HCT116 (cell line): ENCODE measurements at regions not wholly inside any gene's neighbourhood (a gene's known extent, or its start where the extent isn't known, plus 50 kb on each side); places are given as distances from the start of the nearest gene placed in this dataset.

ENCODE experiments used
- ATAC-seq: fragments of 200-7000 bp; cut with Tn5 transposase; 2 replicates; pipeline ENCODE4 v1.9.1; 2020; ENCODE audit warnings: mild to moderate bottlenecking, moderate library complexity
- BruUV-seq: library from RNA; stranded (reverse); fragments of 400-500 nt; replicated peaks from 2 replicates; lab custom pipeline; 2021; lab: Mats Ljungman, UMichigan
- CTCF ChIA-PET: fragments of 300-600 bp; sonication (Branson Sonifier 250); formaldehyde crosslinking; loops from one replicate; lab custom pipeline; 2021; ENCODE audit warnings: antibody characterized with exemption; lab: Charles Lee
- POLR2A ChIA-PET: fragments of 300-600, 350-600 bp; sonication (Branson Sonifier 250); formaldehyde crosslinking; loops from one replicate; lab custom pipeline; 2021; ENCODE audit warnings: antibody characterized with exemption; lab: Charles Lee
- RAD21 ChIA-PET, 2 experiments: fragments of 300-600 bp; sonication (Branson Sonifier 250); formaldehyde crosslinking; loops; one replicate each; lab custom pipeline; 2023; ENCODE audit warnings: low total read pairs in 2 of 2; ENCODE audit not compliant: uncharacterized antibody in 2 of 2, unreplicated experiment in 2 of 2, low non-redundant PET in 1 of 2; lab: Charles Lee
- DNase-seq: peaks from one replicate; pipeline ENCODE4 v3.0.0-alpha.2; 2010; ENCODE audit warnings: low read depth, low spot score
- H2AFZ ChIP-seq: fragments of 200-600 bp; shearing (Covaris generic), sonication (generic); 2 replicates; pipeline ENCODE4 v1.6.1; 2017; ENCODE audit warnings: low read depth, mixed run types, mixed read lengths, antibody characterized with exemption, low read length; ENCODE audit not compliant: poor library complexity, severe bottlenecking
- H3K27ac ChIP-seq: 2 replicates; pipeline ENCODE4 v1.5.1; 2012; ENCODE audit warnings: low read depth, low read length
- H3K27me3 ChIP-seq: fragments of 200-600 bp; sonication (generic); 2 replicates; pipeline ENCODE4 v1.6.1; 2016; ENCODE audit warnings: mixed run types, low read length, mixed read lengths; ENCODE audit not compliant: insufficient read depth
- H3K36me3 ChIP-seq, 2 experiments: fragments of 200-500 bp in 1 of 2; fragments of 200-600 bp in 1 of 2; sonication (Bioruptor generic) in 1 of 2; sonication (generic) in 1 of 2; 2 replicates each; pipeline versions ENCODE4 v1.5.1 to v1.6.1; 2014 to 2016; ENCODE audit warnings: low read length in 2 of 2, inconsistent platforms in 1 of 2, mixed read lengths in 1 of 2, mixed run types in 1 of 2; ENCODE audit not compliant: insufficient read depth in 2 of 2, control insufficient read depth in 1 of 2
- H3K4me1 ChIP-seq, 2 experiments: fragments of 200-600 bp in 1 of 2; sonication (generic) in 1 of 2; 2 replicates each; pipeline versions ENCODE4 v1.5.1 to v1.6.1; 2012 to 2017; ENCODE audit warnings: low read length in 2 of 2, inconsistent platforms in 1 of 2, mild to moderate bottlenecking in 1 of 2, mixed read lengths in 1 of 2, mixed run types in 1 of 2, moderate library complexity in 1 of 2; ENCODE audit not compliant: insufficient read depth in 2 of 2, control insufficient read depth in 1 of 2
- H3K4me2 ChIP-seq: fragments of 200-600 bp; sonication (generic); 2 replicates; pipeline ENCODE4 v1.6.1; 2017; ENCODE audit warnings: mixed run types, low read length, mixed read lengths
- H3K4me3 ChIP-seq, 2 experiments: fragments of 200-600 bp in 1 of 2; sonication (generic) in 1 of 2; replicated peaks in 1 of 2; 2 replicates each; pipeline ENCODE4 v1.5.1; 2011 to 2016; ENCODE audit warnings: low read length in 2 of 2, control low read depth in 1 of 2, low read depth in 1 of 2, mild to moderate bottlenecking in 1 of 2, mixed read lengths in 1 of 2, mixed run types in 1 of 2
- H3K79me2 ChIP-seq: fragments of 200-600 bp; sonication (generic); 2 replicates; pipeline ENCODE4 v1.6.1; 2017; ENCODE audit warnings: mild to moderate bottlenecking, mixed run types, low read length, moderate library complexity, mixed read lengths; ENCODE audit not compliant: insufficient read depth
- H3K9ac ChIP-seq: fragments of 200-600 bp; sonication (generic); 2 replicates; pipeline ENCODE4 v1.6.1; 2016; ENCODE audit warnings: low read length, mixed read lengths
- H3K9me2 ChIP-seq: fragments of 200-600 bp; sonication (generic), shearing (Covaris generic); 2 replicates; pipeline ENCODE4 v1.6.1; 2017; ENCODE audit warnings: mixed run types, mild to moderate bottlenecking, moderate library complexity; ENCODE audit not compliant: insufficient read depth
- H3K9me3 ChIP-seq, 2 experiments: fragments of 200-500 bp in 1 of 2; fragments of 200-600 bp in 1 of 2; sonication (Bioruptor generic) in 1 of 2; sonication (generic) in 1 of 2; 2 replicates each; pipeline ENCODE4 v1.6.1; 2014 to 2017; ENCODE audit warnings: low read length in 2 of 2, mixed read lengths in 2 of 2, inconsistent platforms in 1 of 2, low read depth in 1 of 2, mild to moderate bottlenecking in 1 of 2, mixed run types in 1 of 2, moderate library complexity in 1 of 2; ENCODE audit not compliant: control insufficient read depth in 1 of 2, insufficient read depth in 1 of 2
- H4K20me1 ChIP-seq: fragments of 200-600 bp; sonication (generic), shearing (Covaris generic); 2 replicates; pipeline ENCODE4 v1.6.1; 2017; ENCODE audit warnings: mixed run types, mild to moderate bottlenecking, moderate library complexity; ENCODE audit not compliant: insufficient read depth
- CBX3 ChIP-seq: IDR thresholded peaks from 2 replicates; pipeline ENCODE4 v1.6.1; 2012; ENCODE audit warnings: low read depth
- CEBPB ChIP-seq: IDR thresholded peaks from 2 replicates; pipeline ENCODE4 v1.6.1; 2012; ENCODE audit warnings: low read depth
- ELF1 ChIP-seq: IDR thresholded peaks from 2 replicates; pipeline ENCODE4 v1.6.1; 2012; ENCODE audit warnings: low read depth, borderline replicate concordance
- EZH2 ChIP-seq: fragments of 200-600 bp; sonication (generic); IDR thresholded peaks from 2 replicates; pipeline ENCODE4 v1.6.1; 2017; ENCODE audit warnings: antibody characterized with exemption, mixed run types
- EZH2phosphoT487 ChIP-seq: fragments of 200-600 bp; IDR thresholded peaks from 2 replicates; pipeline ENCODE4 v1.6.1; 2018; ENCODE audit warnings: antibody characterized with exemption, borderline replicate concordance
- FOSL1 ChIP-seq: IDR thresholded peaks from 2 replicates; pipeline ENCODE4 v1.6.1; 2012; ENCODE audit warnings: low read depth
- JUND ChIP-seq: IDR thresholded peaks from 2 replicates; pipeline ENCODE4 v1.6.1; 2012
- POLR2AphosphoS5 ChIP-seq: IDR thresholded peaks from 2 replicates; pipeline ENCODE4 v1.6.1; 2011; ENCODE audit warnings: mild to moderate bottlenecking, low read depth, low read length, moderate library complexity
- SIN3A ChIP-seq: IDR thresholded peaks from 2 replicates; pipeline ENCODE4 v1.6.1; 2012; ENCODE audit warnings: low read depth
- SP1 ChIP-seq: IDR thresholded peaks from 2 replicates; pipeline ENCODE4 v1.6.1; 2012; ENCODE audit warnings: low read depth
- SRF ChIP-seq: IDR thresholded peaks from 2 replicates; pipeline ENCODE4 v1.6.1; 2012; ENCODE audit warnings: low read depth
- TCF7L2 ChIP-seq: IDR thresholded peaks from 2 replicates; pipeline ENCODE4 v1.7.0; 2011; ENCODE audit warnings: borderline replicate concordance, inconsistent platforms; ENCODE audit not compliant: insufficient read depth, insufficient read length; ENCODE audit errors: extremely low read depth
- YY1 ChIP-seq: IDR thresholded peaks from 2 replicates; pipeline ENCODE4 v1.6.1; 2011; ENCODE audit warnings: low read length, low read depth, moderate library complexity, mild to moderate bottlenecking; ENCODE audit not compliant: insufficient replicate concordance; ENCODE audit errors: extremely low read depth
- ZFX ChIP-seq: fragments of 450-650 bp; IDR thresholded peaks from 2 replicates; pipeline ENCODE4 v1.6.1; 2017
- intact Hi-C: fragments of 100-400 bp; cut with micrococcal nuclease; formaldehyde crosslinking; loops from 2 replicates; pipeline ENCODE4 v1.10.0; 2022
- TF ChIP-seq, protein P1 (sequence below): IDR thresholded peaks from 2 replicates; pipeline ENCODE4 v1.6.1; 2011; ENCODE audit warnings: mild to moderate bottlenecking, low read length, moderate library complexity; ENCODE audit not compliant: insufficient replicate concordance; ENCODE audit errors: extremely low read depth
- TF ChIP-seq, protein P2 (sequence below): IDR thresholded peaks from 2 replicates; pipeline ENCODE4 v1.6.1; 2012; ENCODE audit warnings: low read depth
- TF ChIP-seq, protein P3 (sequence below), 3 experiments: fragments of 200-600 bp in 1 of 3; sonication (generic) in 1 of 3; IDR thresholded peaks in 2 of 3; conservative IDR thresholded peaks in 1 of 3; 2 replicates each; pipeline ENCODE4 v1.5.1; 2012 to 2017; ENCODE audit warnings: low read depth in 2 of 3, low read length in 2 of 3, antibody characterized with exemption in 1 of 3, borderline replicate concordance in 1 of 3, control low read depth in 1 of 3, mild to moderate bottlenecking in 1 of 3, mixed read lengths in 1 of 3, mixed run types in 1 of 3, moderate library complexity in 1 of 3; ENCODE audit not compliant: insufficient read depth in 1 of 3
- TF ChIP-seq, protein P4 (sequence below): IDR thresholded peaks from 2 replicates; pipeline ENCODE4 v1.6.1; 2012

DNA sequence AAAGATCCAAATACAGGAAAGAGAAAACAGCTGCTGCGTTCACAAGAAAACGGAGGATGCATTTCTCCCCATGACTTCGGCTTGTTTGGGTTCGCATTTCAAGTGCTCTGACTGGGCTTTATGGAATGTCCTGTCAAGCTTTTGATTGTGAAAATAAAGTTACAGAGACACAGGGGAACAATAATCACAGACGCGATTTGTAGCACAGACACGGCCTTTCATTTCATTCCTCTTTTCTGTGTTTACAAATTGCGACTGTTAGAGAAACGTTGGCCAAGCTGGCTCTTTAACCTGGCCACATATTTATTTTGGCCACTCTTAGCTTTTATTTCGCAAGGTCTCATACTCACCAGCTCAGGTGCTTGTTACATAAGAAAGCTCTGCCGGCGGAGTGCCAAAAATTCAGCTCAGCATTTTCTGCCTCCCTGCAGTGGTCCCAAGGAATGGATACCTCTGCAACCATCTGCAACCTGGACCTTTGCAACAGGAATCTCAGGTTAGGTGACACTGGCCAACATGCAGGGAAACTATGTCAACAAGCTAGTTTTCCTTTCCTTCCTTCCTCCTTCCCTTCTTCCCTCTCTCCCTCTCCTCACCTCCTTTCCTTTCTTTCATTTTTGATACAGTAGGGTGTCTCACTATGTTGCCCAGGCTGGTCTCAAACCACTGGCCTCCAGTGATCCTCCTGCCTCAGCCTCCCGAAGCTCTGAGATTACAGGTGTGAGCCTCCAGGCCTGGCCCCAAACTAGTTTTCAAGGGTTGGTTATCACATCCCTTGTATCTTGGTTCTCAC is 58.2 kb upstream of the SLC45A1 start:
- DNase-seq: peak; percentile 19
- intact Hi-C loops: no loop called here

More for the DNA sequence above, 58.2 kb upstream of the SLC45A1 start:
- no peaks in the 10 kb centered on the region for H3K79me2 ChIP-seq
- BruUV-seq: no TSS peak
- H3K27ac ChIP-seq: peak overlapping the region; percentile 66
- peak overlapping the region; percentile 68 for H3K4me2 ChIP-seq
- H3K4me3 ChIP-seq: peak overlapping the region in 1 of 2 experiments; percentile 17; a peak in 2 of 4 replicates
- no peak for TF ChIP-seq TCF7L2
- peak; percentile 37; the same call in 1 of the 2 replicates for TF ChIP-seq JUND
- TF ChIP-seq, protein P1, sequence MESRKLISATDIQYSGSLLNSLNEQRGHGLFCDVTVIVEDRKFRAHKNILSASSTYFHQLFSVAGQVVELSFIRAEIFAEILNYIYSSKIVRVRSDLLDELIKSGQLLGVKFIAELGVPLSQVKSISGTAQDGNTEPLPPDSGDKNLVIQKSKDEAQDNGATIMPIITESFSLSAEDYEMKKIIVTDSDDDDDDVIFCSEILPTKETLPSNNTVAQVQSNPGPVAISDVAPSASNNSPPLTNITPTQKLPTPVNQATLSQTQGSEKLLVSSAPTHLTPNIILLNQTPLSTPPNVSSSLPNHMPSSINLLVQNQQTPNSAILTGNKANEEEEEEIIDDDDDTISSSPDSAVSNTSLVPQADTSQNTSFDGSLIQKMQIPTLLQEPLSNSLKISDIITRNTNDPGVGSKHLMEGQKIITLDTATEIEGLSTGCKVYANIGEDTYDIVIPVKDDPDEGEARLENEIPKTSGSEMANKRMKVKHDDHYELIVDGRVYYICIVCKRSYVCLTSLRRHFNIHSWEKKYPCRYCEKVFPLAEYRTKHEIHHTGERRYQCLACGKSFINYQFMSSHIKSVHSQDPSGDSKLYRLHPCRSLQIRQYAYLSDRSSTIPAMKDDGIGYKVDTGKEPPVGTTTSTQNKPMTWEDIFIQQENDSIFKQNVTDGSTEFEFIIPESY: no peak
- TF ChIP-seq CBX3: peak; percentile 52; the same call in 1 of the 2 replicates
- no peak for TF ChIP-seq SP1
- peak; percentile 41 for TF ChIP-seq FOSL1
- TF ChIP-seq, protein P2, sequence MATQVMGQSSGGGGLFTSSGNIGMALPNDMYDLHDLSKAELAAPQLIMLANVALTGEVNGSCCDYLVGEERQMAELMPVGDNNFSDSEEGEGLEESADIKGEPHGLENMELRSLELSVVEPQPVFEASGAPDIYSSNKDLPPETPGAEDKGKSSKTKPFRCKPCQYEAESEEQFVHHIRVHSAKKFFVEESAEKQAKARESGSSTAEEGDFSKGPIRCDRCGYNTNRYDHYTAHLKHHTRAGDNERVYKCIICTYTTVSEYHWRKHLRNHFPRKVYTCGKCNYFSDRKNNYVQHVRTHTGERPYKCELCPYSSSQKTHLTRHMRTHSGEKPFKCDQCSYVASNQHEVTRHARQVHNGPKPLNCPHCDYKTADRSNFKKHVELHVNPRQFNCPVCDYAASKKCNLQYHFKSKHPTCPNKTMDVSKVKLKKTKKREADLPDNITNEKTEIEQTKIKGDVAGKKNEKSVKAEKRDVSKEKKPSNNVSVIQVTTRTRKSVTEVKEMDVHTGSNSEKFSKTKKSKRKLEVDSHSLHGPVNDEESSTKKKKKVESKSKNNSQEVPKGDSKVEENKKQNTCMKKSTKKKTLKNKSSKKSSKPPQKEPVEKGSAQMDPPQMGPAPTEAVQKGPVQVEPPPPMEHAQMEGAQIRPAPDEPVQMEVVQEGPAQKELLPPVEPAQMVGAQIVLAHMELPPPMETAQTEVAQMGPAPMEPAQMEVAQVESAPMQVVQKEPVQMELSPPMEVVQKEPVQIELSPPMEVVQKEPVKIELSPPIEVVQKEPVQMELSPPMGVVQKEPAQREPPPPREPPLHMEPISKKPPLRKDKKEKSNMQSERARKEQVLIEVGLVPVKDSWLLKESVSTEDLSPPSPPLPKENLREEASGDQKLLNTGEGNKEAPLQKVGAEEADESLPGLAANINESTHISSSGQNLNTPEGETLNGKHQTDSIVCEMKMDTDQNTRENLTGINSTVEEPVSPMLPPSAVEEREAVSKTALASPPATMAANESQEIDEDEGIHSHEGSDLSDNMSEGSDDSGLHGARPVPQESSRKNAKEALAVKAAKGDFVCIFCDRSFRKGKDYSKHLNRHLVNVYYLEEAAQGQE: no peak
- no peak for TF ChIP-seq SRF
- peak; percentile 15; the same call in 1 of the 2 replicates for TF ChIP-seq SIN3A
- TF ChIP-seq, protein P3, sequence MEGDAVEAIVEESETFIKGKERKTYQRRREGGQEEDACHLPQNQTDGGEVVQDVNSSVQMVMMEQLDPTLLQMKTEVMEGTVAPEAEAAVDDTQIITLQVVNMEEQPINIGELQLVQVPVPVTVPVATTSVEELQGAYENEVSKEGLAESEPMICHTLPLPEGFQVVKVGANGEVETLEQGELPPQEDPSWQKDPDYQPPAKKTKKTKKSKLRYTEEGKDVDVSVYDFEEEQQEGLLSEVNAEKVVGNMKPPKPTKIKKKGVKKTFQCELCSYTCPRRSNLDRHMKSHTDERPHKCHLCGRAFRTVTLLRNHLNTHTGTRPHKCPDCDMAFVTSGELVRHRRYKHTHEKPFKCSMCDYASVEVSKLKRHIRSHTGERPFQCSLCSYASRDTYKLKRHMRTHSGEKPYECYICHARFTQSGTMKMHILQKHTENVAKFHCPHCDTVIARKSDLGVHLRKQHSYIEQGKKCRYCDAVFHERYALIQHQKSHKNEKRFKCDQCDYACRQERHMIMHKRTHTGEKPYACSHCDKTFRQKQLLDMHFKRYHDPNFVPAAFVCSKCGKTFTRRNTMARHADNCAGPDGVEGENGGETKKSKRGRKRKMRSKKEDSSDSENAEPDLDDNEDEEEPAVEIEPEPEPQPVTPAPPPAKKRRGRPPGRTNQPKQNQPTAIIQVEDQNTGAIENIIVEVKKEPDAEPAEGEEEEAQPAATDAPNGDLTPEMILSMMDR (IDR thresholded peaks at IDR 0.05 in 2 of 3, conservative IDR thresholded peaks at IDR 0.05 in 1 of 3; ENCODE audit: borderline replicate concordance in 1 of 3, insufficient read depth in 1 of 3, low read depth in 2 of 3, low read length in 2 of 3): no peak
- no peak for TF ChIP-seq ZFX
- no peak for TF ChIP-seq ELF1
- TF ChIP-seq EZH2phosphoT487: no peak
- TF ChIP-seq POLR2AphosphoS5: no peak
- TF ChIP-seq, protein P4, sequence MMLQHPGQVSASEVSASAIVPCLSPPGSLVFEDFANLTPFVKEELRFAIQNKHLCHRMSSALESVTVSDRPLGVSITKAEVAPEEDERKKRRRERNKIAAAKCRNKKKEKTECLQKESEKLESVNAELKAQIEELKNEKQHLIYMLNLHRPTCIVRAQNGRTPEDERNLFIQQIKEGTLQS: no peak
- peak; percentile 95 for TF ChIP-seq CEBPB
- TF ChIP-seq YY1: no peak
- TF ChIP-seq EZH2: no peak
- H2AFZ ChIP-seq: peak overlapping the region; percentile 84
- peaks cover 33 to 35% of the 10 kb centered on the region in 2 experiments for H3K4me1 ChIP-seq
- CTCF ChIA-PET: no interaction called here
- peak; percentile 37 for ATAC-seq
- H3K9ac ChIP-seq: peak overlapping the region; percentile 6; the same call in 1 of the 2 replicates
- no peaks in the 10 kb centered on the region for H3K27me3 ChIP-seq
- no peaks in the 10 kb centered on the region for H3K9me2 ChIP-seq
- RAD21 ChIA-PET: interaction anchor here (0.7 kb wide), 2 partner anchors 9 to 59 kb away, joined by 3 to 4 read pairs; no protein-coding TSS in a partner anchor
- POLR2A ChIA-PET: interaction anchor here (0.7 to 1.2 kb wide), 3 partner anchors 15 to 93 kb away, joined by 3 to 4 read pairs (median 3); no protein-coding TSS in a partner anchor
- no peaks in the 10 kb centered on the region for H4K20me1 ChIP-seq
- H3K9me3 ChIP-seq: no peaks in the 10 kb centered on the region
- no peaks in the 10 kb centered on the region for H3K36me3 ChIP-seq
